A549 (cell line): ENCODE measurements at regions not wholly inside any gene's neighbourhood (a gene's known extent, or its start where the extent isn't known, plus 50 kb on each side); places are given as distances from the start of the nearest gene placed in this dataset.

Experiments used
- BHLHE40 ChIP-seq: IDR thresholded peaks from 2 replicates; pipeline ENCODE4 v1.6.1; 2012; ENCODE audit warnings: low read depth, low read length, inconsistent platforms
- CBX8 ChIP-seq: fragments of 200-600 bp; sonication (generic); IDR thresholded peaks from 2 replicates; pipeline ENCODE4 v1.6.1; 2016
- EP300 ChIP-seq, 2 experiments: fragments of >200 bp; sonication (Bioruptor Twin); formaldehyde crosslinking; IDR thresholded peaks; 2 replicates in 1 of 2; 3 replicates in 1 of 2; pipeline ENCODE4 v1.6.1; 2016 to 2017
- KDM5A ChIP-seq: fragments of 200-600 bp; sonication (generic); IDR thresholded peaks from 2 replicates; pipeline ENCODE4 v1.6.1; 2016; ENCODE audit warnings: antibody characterized with exemption, mild to moderate bottlenecking
- MAFK ChIP-seq: fragments of 450-650 bp; IDR thresholded peaks from 2 replicates; pipeline ENCODE4 v1.6.1; 2014; ENCODE audit not compliant: partially characterized antibody
- MYC ChIP-seq: IDR thresholded peaks from 2 replicates; pipeline ENCODE4 v1.6.1; 2012; ENCODE audit warnings: mild to moderate bottlenecking, inconsistent platforms, low read length, improper control_type of control experiment, borderline replicate concordance
- TF ChIP-seq, protein P1 (sequence below): fragments of >200 bp; sonication (Bioruptor Twin); formaldehyde crosslinking; IDR thresholded peaks from 3 replicates; pipeline ENCODE4 v1.5.1; 2016
- TF ChIP-seq, protein P2 (sequence below): fragments of 200-600 bp; sonication (generic); IDR thresholded peaks from 2 replicates; pipeline ENCODE4 v1.6.1; 2016; ENCODE audit warnings: antibody characterized with exemption, mild to moderate bottlenecking, moderate library complexity

DNA sequence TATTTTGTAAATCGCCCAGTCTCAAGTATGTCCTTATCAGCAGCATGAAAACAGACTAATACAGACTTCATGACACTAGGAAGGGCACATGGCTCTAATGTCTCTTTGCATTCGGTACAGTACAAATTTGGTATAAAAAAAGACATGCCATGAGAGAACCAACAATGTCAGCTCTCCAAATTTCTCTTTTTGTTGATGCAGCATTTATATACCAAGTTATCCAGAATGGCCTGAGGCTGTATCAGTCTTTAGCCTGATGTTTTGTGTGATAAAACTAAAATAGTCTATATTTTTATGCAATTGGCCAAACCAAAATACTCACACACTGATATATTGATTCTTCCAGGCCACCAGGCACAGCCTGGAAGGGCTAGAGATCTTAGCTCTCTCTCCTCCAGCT, 124.3 kb upstream of the SAMSN1 start:
- TF ChIP-seq BHLHE40, result no peak
- TF ChIP-seq KDM5A, result no peak
- TF ChIP-seq, protein P1, sequence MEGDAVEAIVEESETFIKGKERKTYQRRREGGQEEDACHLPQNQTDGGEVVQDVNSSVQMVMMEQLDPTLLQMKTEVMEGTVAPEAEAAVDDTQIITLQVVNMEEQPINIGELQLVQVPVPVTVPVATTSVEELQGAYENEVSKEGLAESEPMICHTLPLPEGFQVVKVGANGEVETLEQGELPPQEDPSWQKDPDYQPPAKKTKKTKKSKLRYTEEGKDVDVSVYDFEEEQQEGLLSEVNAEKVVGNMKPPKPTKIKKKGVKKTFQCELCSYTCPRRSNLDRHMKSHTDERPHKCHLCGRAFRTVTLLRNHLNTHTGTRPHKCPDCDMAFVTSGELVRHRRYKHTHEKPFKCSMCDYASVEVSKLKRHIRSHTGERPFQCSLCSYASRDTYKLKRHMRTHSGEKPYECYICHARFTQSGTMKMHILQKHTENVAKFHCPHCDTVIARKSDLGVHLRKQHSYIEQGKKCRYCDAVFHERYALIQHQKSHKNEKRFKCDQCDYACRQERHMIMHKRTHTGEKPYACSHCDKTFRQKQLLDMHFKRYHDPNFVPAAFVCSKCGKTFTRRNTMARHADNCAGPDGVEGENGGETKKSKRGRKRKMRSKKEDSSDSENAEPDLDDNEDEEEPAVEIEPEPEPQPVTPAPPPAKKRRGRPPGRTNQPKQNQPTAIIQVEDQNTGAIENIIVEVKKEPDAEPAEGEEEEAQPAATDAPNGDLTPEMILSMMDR, result no peak
- no peak for TF ChIP-seq MYC
- TF ChIP-seq CBX8, result no peak
- TF ChIP-seq, protein P2, sequence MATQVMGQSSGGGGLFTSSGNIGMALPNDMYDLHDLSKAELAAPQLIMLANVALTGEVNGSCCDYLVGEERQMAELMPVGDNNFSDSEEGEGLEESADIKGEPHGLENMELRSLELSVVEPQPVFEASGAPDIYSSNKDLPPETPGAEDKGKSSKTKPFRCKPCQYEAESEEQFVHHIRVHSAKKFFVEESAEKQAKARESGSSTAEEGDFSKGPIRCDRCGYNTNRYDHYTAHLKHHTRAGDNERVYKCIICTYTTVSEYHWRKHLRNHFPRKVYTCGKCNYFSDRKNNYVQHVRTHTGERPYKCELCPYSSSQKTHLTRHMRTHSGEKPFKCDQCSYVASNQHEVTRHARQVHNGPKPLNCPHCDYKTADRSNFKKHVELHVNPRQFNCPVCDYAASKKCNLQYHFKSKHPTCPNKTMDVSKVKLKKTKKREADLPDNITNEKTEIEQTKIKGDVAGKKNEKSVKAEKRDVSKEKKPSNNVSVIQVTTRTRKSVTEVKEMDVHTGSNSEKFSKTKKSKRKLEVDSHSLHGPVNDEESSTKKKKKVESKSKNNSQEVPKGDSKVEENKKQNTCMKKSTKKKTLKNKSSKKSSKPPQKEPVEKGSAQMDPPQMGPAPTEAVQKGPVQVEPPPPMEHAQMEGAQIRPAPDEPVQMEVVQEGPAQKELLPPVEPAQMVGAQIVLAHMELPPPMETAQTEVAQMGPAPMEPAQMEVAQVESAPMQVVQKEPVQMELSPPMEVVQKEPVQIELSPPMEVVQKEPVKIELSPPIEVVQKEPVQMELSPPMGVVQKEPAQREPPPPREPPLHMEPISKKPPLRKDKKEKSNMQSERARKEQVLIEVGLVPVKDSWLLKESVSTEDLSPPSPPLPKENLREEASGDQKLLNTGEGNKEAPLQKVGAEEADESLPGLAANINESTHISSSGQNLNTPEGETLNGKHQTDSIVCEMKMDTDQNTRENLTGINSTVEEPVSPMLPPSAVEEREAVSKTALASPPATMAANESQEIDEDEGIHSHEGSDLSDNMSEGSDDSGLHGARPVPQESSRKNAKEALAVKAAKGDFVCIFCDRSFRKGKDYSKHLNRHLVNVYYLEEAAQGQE, result no peak
- TF ChIP-seq EP300 (IDR thresholded peaks at IDR 0.05), result no peak
- TF ChIP-seq MAFK, result peak; percentile 24
